Inflammatory macrophage (primary cell): ENCODE measurements at regions not wholly inside any gene's neighbourhood (a gene's known extent, or its start where the extent isn't known, plus 50 kb on each side); places are given as distances from the start of the nearest gene placed in this dataset.

Experiments used
- DNase-seq, 2 donors: peaks; one replicate each; pipeline ENCODE4 v3.0.0-alpha.2; 2020 to 2022

DNA sequence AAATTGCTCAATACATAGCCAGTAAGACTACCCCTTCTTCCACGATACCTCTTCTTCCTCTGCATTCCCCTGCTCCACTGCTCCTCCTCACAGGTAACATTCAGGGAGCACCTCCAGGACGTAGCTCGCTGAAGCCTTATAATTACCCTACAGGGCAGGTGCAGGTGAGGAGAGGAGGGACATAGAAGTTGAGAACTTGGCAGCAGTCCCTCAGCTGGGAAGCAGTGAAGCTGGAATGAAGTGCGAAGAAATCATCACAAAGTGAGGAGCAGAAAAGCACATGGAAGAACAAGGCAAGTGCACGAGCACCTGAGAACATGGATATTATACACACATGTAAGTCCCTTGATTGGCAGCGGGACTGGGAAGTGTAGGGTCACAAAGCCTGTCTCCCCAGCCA is 118.2 kb downstream of the HSD17B3 start:
- no peak for DNase-seq

DNA sequence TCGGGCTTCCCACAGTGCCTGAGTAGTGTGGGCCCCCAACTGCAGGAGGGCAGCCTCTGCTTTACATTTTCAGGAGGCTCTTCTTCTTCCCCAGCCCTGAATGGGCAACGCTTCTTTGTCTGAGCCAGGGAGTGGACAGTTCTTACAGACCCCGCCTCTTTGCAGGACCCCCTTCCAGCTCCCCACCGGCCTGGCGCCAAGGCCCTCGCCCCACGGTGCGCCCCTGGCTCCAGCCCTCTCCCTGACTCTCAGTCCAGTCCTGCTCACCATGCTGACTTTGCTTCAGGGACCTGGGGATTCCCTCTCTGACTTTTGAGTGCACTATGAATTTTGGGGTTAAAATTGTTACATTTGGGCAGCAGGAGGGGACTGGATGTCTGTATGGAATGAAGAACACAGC is 123.8 kb downstream of the HSD17B3 start:
- DNase-seq = no peak

DNA sequence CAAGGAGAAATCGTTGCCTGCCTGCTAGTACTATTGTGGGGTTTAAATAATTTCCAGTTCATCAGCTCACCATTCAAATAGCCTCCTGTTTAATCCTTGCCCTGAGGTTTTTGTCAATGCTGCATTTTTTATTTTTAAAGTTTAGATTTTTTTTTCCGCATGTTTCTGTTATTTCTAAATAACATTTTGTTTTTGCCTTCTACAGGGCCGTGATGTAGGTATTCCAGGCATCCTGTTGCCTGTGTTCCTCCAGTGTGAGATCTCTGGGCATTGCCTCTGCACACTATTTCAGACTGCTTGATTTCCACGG is 124.3 kb downstream of the HSD17B3 start:
- no peak for DNase-seq

DNA sequence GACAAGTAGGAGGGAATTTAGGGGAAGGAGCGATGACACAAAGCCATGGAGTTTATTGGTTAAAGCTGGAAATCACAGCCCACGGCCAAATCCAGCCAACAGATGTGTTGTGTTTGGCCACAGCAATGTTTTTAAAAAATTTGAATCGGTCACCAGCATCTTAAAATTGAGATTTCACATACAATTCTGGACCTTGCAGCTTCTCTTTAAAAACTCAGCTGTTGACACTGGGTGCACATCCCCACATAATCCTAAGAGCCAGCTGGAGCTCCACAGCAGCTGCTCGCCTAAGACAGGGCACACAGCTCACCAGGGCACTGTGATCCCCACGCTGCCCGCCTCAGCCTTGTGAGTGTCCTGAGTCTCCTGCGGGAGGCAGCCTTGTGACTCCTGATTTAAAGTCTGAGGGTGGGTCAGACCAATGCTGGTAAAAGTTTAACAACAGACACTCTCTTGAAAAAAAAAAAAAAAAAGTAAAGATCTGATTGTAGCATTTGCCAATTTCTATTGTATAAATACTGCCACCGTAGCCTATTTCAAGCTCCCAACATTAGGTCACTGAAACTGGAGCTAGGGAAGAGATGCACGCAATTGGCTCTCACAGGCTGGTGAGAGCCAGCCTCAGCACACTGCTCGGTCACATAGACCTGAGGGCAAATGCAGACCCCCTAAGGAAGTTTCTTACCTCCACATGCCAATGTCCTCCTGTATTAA is 124.8 kb downstream of the HSD17B3 start:
- DNase-seq = no peak

DNA sequence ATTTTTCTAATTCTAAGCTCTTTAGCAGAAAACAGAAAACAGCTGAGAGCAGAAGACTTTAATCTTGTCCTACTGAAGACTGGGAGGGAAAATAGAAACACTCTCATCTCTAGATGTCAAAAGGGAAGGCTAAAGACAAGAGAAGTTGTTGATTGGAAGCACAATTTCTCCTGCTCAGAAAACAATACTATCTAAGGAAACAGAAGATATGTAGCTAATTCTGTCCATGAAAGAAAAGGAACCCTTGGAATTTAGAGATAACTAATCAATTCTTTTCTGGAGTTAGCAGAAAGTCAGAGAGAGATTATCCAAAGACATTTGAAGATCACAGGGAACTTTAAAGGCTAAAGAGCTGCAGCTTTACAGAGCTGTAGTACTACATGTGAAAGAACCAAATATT is 126.2 kb downstream of the HSD17B3 start:
- no peak for DNase-seq

DNA sequence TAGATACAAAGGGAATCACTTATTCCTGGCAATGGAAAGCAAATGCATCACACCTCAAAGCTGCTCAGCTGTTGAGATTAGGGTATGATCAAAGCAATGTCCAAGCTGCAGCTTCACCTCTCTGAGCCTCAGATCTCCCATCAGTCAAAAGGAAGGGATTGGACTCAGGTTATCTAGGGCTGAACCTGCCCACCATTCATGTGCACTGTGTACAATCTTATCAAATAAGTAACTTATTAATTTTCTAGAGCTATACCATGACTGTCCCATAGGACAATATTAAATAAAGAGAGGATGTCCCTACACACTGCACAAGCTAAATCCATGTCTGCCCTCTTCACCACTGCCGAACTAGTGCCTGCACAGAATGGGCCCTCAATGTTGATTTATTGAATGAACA is 127.0 kb downstream of the HSD17B3 start:
- DNase-seq = no peak

DNA sequence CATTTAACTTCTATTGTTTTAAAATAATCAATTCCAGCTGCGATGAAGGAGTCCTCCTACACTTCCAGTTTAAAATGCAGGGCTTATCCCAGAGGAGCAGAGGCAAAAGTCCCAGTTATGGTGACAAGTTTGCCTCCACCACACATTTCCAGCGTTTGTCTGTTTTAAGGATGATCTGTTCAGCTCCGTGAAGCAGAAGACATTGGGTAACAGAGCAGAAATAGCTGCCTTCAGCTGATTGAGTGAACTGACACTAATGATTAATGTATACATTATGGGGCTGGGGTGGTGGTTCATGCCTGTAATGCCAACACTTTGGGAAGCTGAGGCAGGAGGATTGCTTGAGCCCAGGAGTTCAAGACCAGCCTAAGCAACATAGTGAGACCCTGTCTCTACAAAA is 127.6 kb downstream of the HSD17B3 start:
- DNase-seq = no peak

DNA sequence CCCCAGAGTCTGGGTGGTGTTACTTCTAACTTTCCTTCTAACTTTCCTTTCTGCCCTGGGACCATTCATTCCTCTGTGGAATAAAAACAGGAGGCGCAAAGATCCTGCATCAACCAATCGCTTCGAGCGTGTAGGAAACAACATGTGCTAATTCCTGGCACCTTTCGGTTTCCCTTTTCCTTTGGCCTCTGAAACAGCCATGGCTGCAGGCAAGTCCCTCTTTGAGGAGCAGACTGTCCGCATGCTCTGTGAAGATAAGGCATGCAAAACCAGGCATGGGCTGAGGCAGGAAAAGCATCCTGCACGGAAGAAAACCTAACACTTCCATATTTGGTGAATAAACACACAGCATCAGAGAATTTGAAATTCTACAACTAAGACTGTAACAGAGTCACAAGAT is 128.3 kb downstream of the HSD17B3 start:
- DNase-seq = no peak

DNA sequence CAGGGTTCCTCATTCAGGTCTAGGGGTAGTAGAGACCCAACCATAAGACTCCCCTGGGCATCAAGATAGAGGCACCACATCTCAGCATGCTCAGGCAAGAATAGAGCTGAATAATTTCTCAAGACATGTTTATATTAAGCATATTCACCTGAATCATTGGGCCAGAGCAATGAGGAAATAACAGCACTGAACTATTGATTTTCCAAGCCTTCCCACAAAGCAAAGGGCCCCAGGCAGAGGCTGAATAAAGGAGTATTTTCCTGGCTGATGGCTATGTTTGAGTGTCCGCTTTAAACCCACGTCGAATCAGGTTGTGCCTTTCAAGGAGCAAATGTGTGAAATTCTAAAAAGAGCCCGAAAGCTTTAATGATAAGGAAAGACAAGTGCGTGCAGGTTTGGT is 129.2 kb downstream of the HSD17B3 start:
- no peak for DNase-seq

DNA sequence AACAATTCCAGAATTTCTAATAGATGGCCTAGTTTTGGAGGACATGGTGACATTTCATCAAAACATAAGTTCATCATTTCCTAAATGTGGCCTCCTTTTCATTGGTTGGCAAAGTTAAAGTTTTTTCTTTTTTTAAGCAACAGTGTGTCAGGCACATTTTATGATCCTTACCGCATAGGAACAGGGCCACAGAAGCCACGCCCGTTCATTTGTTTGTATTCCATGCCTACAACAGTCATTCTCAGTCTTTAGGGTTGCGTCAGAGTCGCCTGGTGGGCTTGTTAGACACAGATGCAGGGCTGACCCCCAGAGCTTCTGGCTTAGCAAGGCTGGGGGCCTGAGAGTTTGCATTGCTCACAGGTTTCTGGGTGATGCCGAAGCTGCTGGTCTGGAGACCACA is 130.2 kb downstream of the HSD17B3 start:
- DNase-seq = no peak

DNA sequence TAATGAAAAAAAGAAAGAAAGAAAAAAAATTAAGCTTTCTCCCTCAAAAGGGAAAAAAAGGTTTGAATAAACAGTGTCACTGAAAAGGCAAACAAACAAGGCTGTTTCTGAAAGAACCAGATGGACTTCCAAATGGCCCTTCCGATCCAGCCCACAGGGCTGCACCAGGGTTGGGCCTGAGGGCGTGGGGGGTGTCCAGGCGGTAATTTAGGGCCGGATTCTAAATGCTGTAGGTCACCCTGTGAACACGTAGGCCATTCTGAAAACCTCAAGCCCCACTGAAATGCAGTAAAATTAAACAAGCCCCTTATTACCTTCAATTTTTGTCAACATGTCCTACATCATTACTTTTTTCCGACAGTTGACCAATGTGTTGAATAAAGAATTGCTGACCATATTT is 132.1 kb downstream of the HSD17B3 start:
- no peak for DNase-seq

DNA sequence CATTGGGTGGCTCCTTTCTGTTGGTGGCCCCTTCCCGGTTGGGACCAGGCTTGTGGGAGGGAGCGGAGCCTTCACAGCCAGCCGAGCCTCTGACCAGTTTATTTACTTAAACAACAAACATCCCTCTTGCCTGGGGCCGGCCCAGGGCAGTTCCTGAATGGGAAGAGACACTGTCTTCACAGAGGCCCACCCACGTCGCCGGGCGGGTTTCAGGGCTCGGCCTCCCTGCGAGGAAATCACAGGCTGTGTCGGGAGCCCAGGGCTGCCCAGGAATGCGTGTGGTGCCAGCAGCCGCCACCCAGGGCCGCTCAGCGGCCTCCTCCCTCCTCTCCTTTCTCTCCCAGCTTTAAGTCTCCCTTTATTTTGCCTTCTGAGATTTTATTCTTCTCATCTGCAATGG is 132.5 kb downstream of the HSD17B3 start:
- no peak for DNase-seq

DNA sequence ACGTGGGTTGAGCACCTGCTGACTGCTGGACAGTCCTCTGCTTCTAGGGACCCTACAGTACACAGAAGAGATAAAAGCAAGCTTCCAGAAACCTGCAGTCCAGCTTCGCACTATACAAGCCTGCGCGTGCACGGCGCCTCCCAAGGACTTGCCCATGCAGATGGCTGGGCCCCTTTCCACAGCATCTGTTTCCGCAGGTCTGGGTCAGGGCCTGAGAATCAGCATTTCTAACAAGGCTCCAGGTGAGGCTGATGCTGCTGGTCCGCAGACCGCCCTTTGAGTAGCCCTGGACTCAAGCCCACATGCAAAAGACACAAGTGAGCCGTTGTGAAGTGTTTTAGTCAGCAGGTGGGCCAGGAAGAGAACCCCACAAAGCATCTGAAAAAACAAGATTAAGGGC is 133.1 kb downstream of the HSD17B3 start:
- DNase-seq = no peak

DNA sequence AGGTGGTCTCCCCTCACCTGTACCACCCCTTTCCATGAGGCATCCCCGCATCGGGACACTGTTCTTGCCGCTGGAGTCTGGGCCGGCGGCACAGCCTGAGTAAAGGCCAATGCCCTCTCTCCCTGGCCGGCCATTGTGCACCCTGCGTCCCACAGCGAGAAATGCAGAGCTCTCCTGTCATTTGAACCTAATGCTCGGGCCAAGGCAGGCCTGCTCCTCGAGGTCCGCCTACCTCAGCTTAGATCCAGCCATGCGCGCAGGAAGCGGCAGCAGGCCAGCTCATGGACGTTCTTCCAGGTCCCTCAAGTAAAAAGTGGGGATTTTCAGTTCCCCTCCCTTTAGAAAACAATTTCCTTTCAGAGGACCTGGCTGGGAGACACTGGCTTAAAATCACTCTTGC is 135.0 kb downstream of the HSD17B3 start:
- no peak for DNase-seq

DNA sequence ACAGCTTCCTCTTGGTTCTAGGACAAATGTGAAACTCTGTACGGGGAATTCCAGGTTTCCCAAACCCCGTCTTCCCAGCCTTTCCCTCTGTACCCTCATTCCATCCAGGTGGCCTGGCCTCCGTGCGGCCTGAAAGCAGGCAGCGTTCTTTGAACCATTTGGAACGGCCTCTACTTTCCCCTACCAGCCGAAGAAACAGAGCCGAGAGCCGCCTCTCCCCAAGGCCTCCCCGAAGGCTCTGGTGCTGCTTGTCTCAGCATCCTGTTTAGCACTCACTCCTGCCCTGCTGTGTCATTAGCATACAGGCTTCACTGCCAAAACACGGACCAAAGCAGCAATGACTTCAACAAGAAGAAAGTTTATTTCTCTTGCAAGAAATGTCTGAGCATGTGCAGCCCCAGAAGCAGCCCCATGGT is 137.7 kb downstream of the HSD17B3 start:
- DNase-seq = no peak

DNA sequence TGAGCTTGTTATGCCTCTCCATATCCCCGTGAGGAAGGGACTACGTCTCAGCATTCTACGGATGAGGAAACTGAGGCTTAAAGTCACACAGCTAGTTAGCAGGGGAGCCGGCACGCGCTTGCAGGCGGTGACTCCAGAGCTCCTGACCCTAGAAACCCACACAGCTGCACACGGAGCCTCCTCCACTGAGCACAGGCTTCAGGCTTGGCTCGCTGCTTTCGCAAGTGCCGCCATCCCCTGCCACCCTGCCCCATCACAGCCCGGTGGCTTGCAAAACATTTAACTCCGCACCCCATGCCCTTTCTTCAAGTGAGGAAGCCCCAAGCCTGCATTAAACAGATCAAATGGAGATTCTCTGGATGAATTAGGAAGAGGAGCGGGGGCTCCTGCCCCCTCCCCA is 138.3 kb downstream of the HSD17B3 start:
- DNase-seq = peak in 1 of 2 donors; percentile 34

DNA sequence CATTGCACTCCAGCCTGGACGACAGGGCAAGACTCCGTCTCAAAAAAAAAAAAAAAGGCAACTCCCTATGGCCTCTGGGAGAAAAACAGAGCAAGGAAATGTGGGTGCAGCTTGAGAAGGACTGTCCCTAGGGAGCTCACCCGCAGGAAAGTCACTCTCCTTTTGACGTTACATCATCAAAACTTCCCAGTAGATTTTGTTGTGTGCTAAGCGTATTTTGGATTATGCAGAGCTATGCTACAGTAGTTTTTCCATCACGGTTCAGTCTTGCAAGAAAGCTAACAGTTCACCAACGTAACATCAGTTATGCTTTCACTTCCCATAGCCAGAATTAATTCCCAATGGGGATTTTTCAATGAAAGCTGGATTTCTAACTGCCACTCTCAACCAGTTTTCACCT is 138.8 kb downstream of the HSD17B3 start:
- DNase-seq = no peak

DNA sequence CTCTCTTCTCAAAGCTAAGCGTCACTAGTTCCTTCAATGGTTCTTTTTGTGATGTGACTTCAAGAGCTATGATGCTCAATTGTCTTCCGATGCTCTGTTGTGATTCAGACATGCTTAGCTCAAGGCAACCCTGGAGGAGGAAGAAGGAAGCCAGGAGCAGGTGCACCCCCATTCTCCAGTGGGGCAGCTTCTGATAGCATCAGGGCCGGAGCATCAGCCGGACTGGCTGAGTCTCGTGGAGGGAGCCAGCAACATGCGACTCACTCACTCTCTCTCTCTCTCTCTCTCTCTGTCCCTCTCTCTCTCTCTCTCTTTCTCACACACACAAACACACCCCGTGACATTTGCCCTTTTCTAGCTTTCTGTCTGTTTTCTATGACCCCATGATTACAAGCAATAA is 140.2 kb downstream of the HSD17B3 start:
- DNase-seq = no peak

DNA sequence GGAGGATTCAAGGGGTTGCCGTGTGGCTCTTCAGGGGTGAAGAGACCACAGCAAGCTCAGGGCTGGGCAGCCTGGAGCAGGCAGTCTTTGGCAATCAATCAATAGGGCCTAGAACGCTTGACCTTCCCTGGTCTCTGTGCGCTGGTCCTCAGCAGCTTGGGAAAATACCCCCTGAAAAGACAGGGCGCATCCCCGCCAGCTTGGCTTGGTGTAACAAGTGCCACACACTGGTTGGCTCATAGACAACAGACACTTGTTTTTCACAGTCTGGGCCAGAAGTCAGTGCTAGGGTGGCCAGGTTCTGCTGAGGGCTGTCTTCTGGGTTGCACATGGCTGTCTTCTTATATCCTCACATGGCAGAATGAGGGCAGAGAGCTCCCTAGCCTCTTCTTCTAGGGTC is 141.1 kb downstream of the HSD17B3 start:
- DNase-seq = no peak

DNA sequence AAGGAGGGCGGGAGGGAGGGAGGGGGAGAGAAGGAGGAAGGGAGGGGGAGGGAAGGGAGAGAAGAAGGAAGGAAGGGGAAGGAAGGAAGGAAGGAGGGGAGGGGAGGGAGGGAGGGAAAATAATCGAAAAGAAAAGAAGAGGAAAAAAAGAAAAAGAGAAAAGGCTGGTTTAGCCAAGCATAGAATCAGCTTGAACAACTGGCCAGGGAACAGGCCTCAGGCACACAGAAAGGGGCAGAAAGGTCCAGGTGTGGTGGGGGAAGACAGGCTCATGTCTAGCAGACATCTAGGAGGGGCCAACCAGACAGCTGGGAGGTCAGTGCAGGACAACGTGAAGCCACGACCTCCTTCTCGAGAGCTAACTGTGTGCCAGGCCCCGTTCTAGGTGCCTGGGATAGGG is 141.8 kb downstream of the HSD17B3 start:
- DNase-seq = no peak

DNA sequence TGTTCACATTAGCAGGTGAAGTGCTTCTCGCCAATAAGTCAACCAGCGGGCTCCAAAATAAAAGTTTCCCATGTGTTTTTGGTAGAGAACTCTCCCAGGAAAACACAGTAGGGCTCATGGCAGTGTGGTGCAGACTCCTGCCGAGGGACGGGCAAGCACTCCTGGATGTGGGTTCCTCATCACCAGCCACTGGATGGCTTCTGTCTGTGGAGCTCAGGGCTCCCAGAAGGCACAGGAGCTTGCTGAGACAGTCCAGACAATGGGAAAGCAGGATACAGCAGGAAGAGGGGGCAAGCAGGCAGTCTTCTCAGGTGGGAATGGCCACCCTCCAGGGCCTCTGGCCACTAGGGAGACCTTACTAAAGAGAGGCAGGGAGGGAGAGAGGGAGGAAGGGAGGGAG is 142.4 kb downstream of the HSD17B3 start:
- no peak for DNase-seq

DNA sequence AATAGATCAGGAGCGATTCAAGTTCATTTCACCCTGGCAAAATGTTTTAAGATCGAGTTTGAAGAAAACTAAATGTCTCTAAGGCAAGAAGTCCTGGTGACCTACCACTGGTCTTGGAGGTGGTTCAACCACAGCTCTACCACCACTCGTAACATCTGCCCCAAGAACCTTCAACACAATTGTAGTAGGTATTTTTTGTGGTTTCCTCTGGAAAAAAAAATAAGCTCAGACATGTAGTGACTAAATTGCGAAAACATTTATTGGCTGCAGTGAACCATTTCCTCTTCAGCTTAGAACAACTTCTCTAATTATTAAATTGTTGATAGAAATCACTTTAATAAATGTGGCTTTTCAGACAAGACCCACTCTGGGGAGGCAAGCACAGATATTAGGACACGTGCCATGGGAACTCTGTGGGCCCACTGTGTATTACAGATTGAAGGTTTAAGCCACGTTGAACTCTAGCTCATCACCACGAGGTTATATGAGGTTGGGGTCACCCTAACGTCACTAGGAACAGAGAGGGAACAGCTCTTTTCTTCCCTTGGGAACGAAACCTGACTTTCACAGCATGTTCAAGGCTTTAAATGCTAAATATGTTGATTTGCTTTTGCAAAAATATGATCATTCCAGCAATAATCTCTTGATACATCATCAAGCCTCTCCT is 142.9 kb downstream of the HSD17B3 start:
- DNase-seq = peak in 1 of 2 donors; percentile 32

DNA sequence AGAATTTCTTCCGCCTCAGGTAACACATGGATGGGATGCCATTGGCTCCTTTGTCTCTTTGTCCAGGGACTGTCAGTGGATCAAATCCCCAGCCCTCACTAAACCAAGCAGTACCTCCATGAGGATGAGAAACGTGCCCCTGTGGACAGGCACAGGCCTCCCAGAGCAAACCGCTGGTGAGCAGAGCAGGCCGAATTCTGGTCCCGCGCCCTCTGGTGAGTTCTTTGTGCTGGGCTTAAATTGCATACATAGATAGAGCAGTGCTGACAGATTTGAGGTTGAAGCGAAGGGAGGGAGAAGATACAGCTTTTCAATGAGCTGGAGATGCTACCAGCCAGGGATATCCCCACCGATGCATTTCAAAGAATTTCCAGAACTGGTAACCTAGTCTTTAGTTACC is 143.8 kb downstream of the HSD17B3 start:
- no peak for DNase-seq

DNA sequence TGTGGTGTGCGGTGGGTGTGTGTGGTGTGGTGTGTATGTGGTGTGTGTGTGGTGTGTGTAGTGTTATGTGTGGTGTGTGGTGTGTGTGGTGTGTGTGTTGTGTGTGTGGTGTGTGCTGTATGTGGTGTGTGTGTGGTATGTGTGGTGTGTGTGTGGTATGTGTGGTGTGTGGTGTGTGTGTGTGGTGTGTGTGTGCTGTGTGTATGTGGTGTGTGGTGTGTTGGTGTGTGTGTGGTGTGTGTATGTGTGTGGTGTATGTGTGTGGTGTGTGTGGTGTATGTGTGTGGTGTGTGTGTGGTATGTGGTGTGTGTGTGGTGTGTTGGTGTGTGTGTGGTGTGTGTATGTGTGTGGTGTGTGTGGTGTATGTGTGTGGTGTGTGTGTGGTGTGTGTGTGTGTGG is 144.3 kb downstream of the HSD17B3 start:
- DNase-seq = no peak
